Calu3 (cell line): ENCODE measurements at regions not wholly inside any gene's neighbourhood (a gene's known extent, or its start where the extent isn't known, plus 50 kb on each side); places are given as distances from the start of the nearest gene placed in this dataset.

Experiments used
- BruUV-seq: library from RNA; stranded (reverse); fragments of 400-500 nt; replicated peaks from 2 replicates; lab custom pipeline; 2021; lab: Mats Ljungman, UMichigan
- CTCF ChIA-PET: fragments of 300-600 bp; sonication (Branson Sonifier 250); formaldehyde crosslinking; loops from one replicate; lab custom pipeline; 2022; ENCODE audit warnings: antibody characterized with exemption; lab: Charles Lee
- DNase-seq: peaks from one replicate; pipeline ENCODE4 v3.0.0; 2022
- H3K27ac Mint-ChIP-seq: one replicate; pipeline ENCODE4 v1.8.0; 2022; ENCODE audit warnings: mixed read lengths; ENCODE audit not compliant: unreplicated experiment
- H3K27me3 Mint-ChIP-seq: one replicate; pipeline ENCODE4 v1.8.0; 2022; ENCODE audit warnings: mixed read lengths; ENCODE audit not compliant: unreplicated experiment
- H3K36me3 Mint-ChIP-seq: one replicate; pipeline ENCODE4 v1.8.0; 2022; ENCODE audit warnings: mild to moderate bottlenecking, moderate library complexity, mixed read lengths; ENCODE audit not compliant: insufficient read depth, unreplicated experiment
- H3K4me1 Mint-ChIP-seq: one replicate; pipeline ENCODE4 v1.8.0; 2022; ENCODE audit warnings: mild to moderate bottlenecking, low read depth, mixed read lengths; ENCODE audit not compliant: unreplicated experiment
- H3K4me3 Mint-ChIP-seq: one replicate; pipeline ENCODE4 v1.8.0; 2022; ENCODE audit warnings: mild to moderate bottlenecking, low read depth, moderate library complexity, mixed read lengths; ENCODE audit not compliant: unreplicated experiment
- H3K9me3 Mint-ChIP-seq: one replicate; pipeline ENCODE4 v1.8.0; 2022; ENCODE audit warnings: low read depth, mixed read lengths; ENCODE audit not compliant: unreplicated experiment
- intact Hi-C: fragments of 100-400 bp; cut with micrococcal nuclease; formaldehyde crosslinking; loops from one replicate; pipeline ENCODE4 v1.10.0; 2022; ENCODE audit not compliant: unreplicated experiment
- TF ChIP-seq, protein P1 (sequence below): fragments of 200-600 bp; IDR thresholded peaks from one replicate; pipeline ENCODE4 v1.8.0; 2022; ENCODE audit warnings: antibody characterized with exemption; ENCODE audit not compliant: unreplicated experiment

DNA sequence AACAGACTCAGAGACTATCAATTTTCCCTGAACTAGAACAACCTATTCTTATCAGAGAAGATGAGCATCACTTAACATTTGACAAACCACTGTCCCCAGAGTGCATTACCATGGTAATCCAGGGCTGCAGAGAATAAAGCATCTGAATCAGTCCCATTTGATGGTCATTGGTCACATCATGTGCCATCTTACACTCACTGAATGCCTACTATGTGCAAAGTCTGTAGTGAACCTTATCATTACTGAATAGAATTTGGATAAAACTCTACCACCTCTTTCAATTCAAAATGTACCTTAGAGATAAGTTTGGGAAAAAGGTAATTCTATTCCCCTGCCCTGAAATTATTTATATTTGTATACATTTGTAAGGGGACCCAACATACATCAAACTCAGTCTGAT, 156.4 kb upstream of the TRPC7 start:
- no peak overlapping the region for H3K4me3 Mint-ChIP-seq
- DNase-seq, result no peak
- no peak overlapping the region for H3K27ac Mint-ChIP-seq
- BruUV-seq, result no TSS peak
- CTCF ChIA-PET, result no interaction called here
- H3K27me3 Mint-ChIP-seq, result peaks cover 91% of the 10 kb centered on the region
- intact Hi-C loops, result no loop called here
- H3K9me3 Mint-ChIP-seq, result no peaks in the 10 kb centered on the region
- H3K4me1 Mint-ChIP-seq, result no peaks in the 10 kb centered on the region
- H3K36me3 Mint-ChIP-seq, result no peaks in the 10 kb centered on the region
- TF ChIP-seq, protein P1, sequence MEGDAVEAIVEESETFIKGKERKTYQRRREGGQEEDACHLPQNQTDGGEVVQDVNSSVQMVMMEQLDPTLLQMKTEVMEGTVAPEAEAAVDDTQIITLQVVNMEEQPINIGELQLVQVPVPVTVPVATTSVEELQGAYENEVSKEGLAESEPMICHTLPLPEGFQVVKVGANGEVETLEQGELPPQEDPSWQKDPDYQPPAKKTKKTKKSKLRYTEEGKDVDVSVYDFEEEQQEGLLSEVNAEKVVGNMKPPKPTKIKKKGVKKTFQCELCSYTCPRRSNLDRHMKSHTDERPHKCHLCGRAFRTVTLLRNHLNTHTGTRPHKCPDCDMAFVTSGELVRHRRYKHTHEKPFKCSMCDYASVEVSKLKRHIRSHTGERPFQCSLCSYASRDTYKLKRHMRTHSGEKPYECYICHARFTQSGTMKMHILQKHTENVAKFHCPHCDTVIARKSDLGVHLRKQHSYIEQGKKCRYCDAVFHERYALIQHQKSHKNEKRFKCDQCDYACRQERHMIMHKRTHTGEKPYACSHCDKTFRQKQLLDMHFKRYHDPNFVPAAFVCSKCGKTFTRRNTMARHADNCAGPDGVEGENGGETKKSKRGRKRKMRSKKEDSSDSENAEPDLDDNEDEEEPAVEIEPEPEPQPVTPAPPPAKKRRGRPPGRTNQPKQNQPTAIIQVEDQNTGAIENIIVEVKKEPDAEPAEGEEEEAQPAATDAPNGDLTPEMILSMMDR, result no peak

GRCh38 chr5:136518814-136519213, 153.5 kb upstream of the TRPC7 start:
- DNase-seq, result no peak
- no peak overlapping the region for H3K4me3 Mint-ChIP-seq
- H3K36me3 Mint-ChIP-seq, result no peaks in the 10 kb centered on the region
- no TSS peak for BruUV-seq
- no peak overlapping the region for H3K27ac Mint-ChIP-seq
- no peaks in the 10 kb centered on the region for H3K9me3 Mint-ChIP-seq
- peaks cover 91% of the 10 kb centered on the region for H3K27me3 Mint-ChIP-seq
- CTCF ChIA-PET, result no interaction called here
- intact Hi-C loops, result no loop called here
- H3K4me1 Mint-ChIP-seq, result no peaks in the 10 kb centered on the region
- TF ChIP-seq, protein P1, result no peak

GRCh38 chr5:136518174-136518573, 152.8 kb upstream of the TRPC7 start:
- Mint-ChIP-seq H3K9me3 (no peaks in the 10 kb centered on the region), H3K36me3 (no peaks in the 10 kb centered on the region), H3K27ac (no peak overlapping the region), H3K4me1 (no peaks in the 10 kb centered on the region), H3K27me3 (peaks cover 91% of the 10 kb centered on the region), H3K4me3 (no peak overlapping the region)
- DNase-seq, result no peak
- no TSS peak for BruUV-seq
- TF ChIP-seq, protein P1, result no peak
- CTCF ChIA-PET, result no interaction called here
- intact Hi-C loops, result no loop called here

- Mint-ChIP-seq H3K36me3 (no peaks in the 10 kb centered on the region), H3K9me3 (no peaks in the 10 kb centered on the region), H3K4me1 (no peaks in the 10 kb centered on the region), H3K27ac (no peak overlapping the region), H3K27me3 (peaks cover 89% of the 10 kb centered on the region), H3K4me3 (no peak overlapping the region)
- no peak for DNase-seq
- TF ChIP-seq, protein P1, result no peak
- intact Hi-C loops, result no loop called here
- no TSS peak for BruUV-seq
- CTCF ChIA-PET, result no interaction called here
These were observed 152.4 kb upstream of the TRPC7 start for GRCh38 chr5:136517755-136518154.

- no peaks in the 10 kb centered on the region for H3K4me1 Mint-ChIP-seq
- TF ChIP-seq, protein P1, result no peak
- H3K4me3 Mint-ChIP-seq, result no peak overlapping the region
- no peaks in the 10 kb centered on the region for H3K9me3 Mint-ChIP-seq
- no peak overlapping the region for H3K27ac Mint-ChIP-seq
- no TSS peak for BruUV-seq
- CTCF ChIA-PET, result interaction anchor here (0.7 kb wide), 1 partner anchor 57 kb away, joined by 6 read pairs; no protein-coding TSS in a partner anchor
- H3K27me3 Mint-ChIP-seq, result peaks cover 91% of the 10 kb centered on the region
- H3K36me3 Mint-ChIP-seq, result no peaks in the 10 kb centered on the region
- intact Hi-C loops, result no loop called here
- DNase-seq, result no peak
These were observed 151.3 kb upstream of the TRPC7 start for GRCh38 chr5:136516637-136517036.
